Progenitor cell of endocrine pancreas (in vitro differentiated cells): ENCODE measurements at regions not wholly inside any gene's neighbourhood (a gene's known extent, or its start where the extent isn't known, plus 50 kb on each side); places are given as distances from the start of the nearest gene placed in this dataset.

ENCODE experiments used
- DNase-seq: peaks from one replicate; pipeline ENCODE4 v3.0.0; 2021; ENCODE audit warnings: low spot score; ENCODE audit not compliant: unreplicated experiment
- H3K27ac Mint-ChIP-seq: 2 replicates; pipeline ENCODE4 v1.8.0; 2021; ENCODE audit warnings: mild to moderate bottlenecking, moderate library complexity, mixed read lengths
- H3K27me3 Mint-ChIP-seq: 2 replicates; pipeline ENCODE4 v1.8.0; 2021; ENCODE audit warnings: mixed read lengths
- H3K36me3 Mint-ChIP-seq: 2 replicates; pipeline ENCODE4 v1.8.0; 2022; ENCODE audit warnings: mixed read lengths; ENCODE audit not compliant: insufficient read depth
- H3K4me1 Mint-ChIP-seq: 2 replicates; pipeline ENCODE4 v1.8.0; 2021; ENCODE audit warnings: low read depth, mixed read lengths
- H3K4me3 Mint-ChIP-seq: 2 replicates; pipeline ENCODE4 v1.8.0; 2021; ENCODE audit warnings: low read depth, mild to moderate bottlenecking, moderate library complexity, mixed read lengths
- H3K9me3 Mint-ChIP-seq: 2 replicates; pipeline ENCODE4 v1.8.0; 2021; ENCODE audit warnings: low read depth, mixed read lengths
- CTCF ChIP-seq: fragments of 200-600 bp; sonication (generic); IDR thresholded peaks from one replicate; pipeline ENCODE4 v1.5.0; 2021; ENCODE audit warnings: antibody characterized with exemption, mild to moderate bottlenecking; ENCODE audit not compliant: unreplicated experiment

- H3K4me3 Mint-ChIP-seq = no peak overlapping the region
- H3K4me1 Mint-ChIP-seq = peaks cover 7% of the 10 kb centered on the region
- no peak overlapping the region for H3K27ac Mint-ChIP-seq
- no peak for DNase-seq
- no peaks in the 10 kb centered on the region for H3K9me3 Mint-ChIP-seq
- peaks cover 7% of the 10 kb centered on the region for H3K27me3 Mint-ChIP-seq
- TF ChIP-seq CTCF = no peak
- H3K36me3 Mint-ChIP-seq = no peaks in the 10 kb centered on the region
Measured at GRCh38 chr20:58569241-58570125, 54.3 kb upstream of the APCDD1L start.

- peaks cover 7% of the 10 kb centered on the region for H3K4me1 Mint-ChIP-seq
- no peaks in the 10 kb centered on the region for H3K9me3 Mint-ChIP-seq
- no peaks in the 10 kb centered on the region for H3K36me3 Mint-ChIP-seq
- no peak overlapping the region for H3K4me3 Mint-ChIP-seq
- H3K27ac Mint-ChIP-seq = no peak overlapping the region
- peaks cover 7% of the 10 kb centered on the region for H3K27me3 Mint-ChIP-seq
- DNase-seq = no peak
- TF ChIP-seq CTCF = no peak
Measured at GRCh38 chr20:58568483-58569240, 53.5 kb upstream of the APCDD1L start.

- TF ChIP-seq CTCF = no peak
- DNase-seq = no peak
- Mint-ChIP-seq H3K36me3 (no peaks in the 10 kb centered on the region), H3K27ac (no peak overlapping the region), H3K4me1 (peaks cover 7% of the 10 kb centered on the region), H3K9me3 (no peaks in the 10 kb centered on the region), H3K27me3 (peaks cover 7% of the 10 kb centered on the region), H3K4me3 (no peak overlapping the region)
Measured at GRCh38 chr20:58568126-58568482, 52.9 kb upstream of the APCDD1L start.

GRCh38 chr20:58567437-58567836 is 52.2 kb upstream of the APCDD1L start:
- no peak overlapping the region for H3K27ac Mint-ChIP-seq
- H3K27me3 Mint-ChIP-seq = peaks cover 7% of the 10 kb centered on the region
- no peak for DNase-seq
- H3K4me1 Mint-ChIP-seq = peaks cover 7% of the 10 kb centered on the region
- no peaks in the 10 kb centered on the region for H3K36me3 Mint-ChIP-seq
- H3K9me3 Mint-ChIP-seq = no peaks in the 10 kb centered on the region
- no peak overlapping the region for H3K4me3 Mint-ChIP-seq
- no peak for TF ChIP-seq CTCF

- H3K36me3 Mint-ChIP-seq = no peaks in the 10 kb centered on the region
- H3K4me3 Mint-ChIP-seq = no peak overlapping the region
- TF ChIP-seq CTCF = no peak
- no peak for DNase-seq
- no peak overlapping the region for H3K27ac Mint-ChIP-seq
- H3K27me3 Mint-ChIP-seq = peaks cover 7% of the 10 kb centered on the region
- H3K9me3 Mint-ChIP-seq = no peaks in the 10 kb centered on the region
- H3K4me1 Mint-ChIP-seq = peaks cover 7% of the 10 kb centered on the region
Measured at GRCh38 chr20:58566981-58567380, 51.8 kb upstream of the APCDD1L start.
